Sigmoid colon (tissue), 4 donors: ENCODE measurements at regions not wholly inside any gene's neighbourhood (a gene's known extent, or its start where the extent isn't known, plus 50 kb on each side); places are given as distances from the start of the nearest gene placed in this dataset.

Experiments
- CTCF ChIP-seq, 4 experiments: fragments of 450-650 bp in 3 of 4; fragments of 200-600 bp in 1 of 4; IDR thresholded peaks; one replicate each; pipeline ENCODE4 v1.5.1; 2016 to 2019; ENCODE audit warnings: antibody characterized with exemption in 4 of 4, mild to moderate bottlenecking in 3 of 4, moderate library complexity in 2 of 4
- EP300 ChIP-seq, 4 donors: sonication (generic); formaldehyde crosslinking; IDR thresholded peaks; one replicate each; pipeline ENCODE4 v1.6.1; 2017; ENCODE audit warnings: antibody characterized with exemption in 4 of 4
- POLR2A ChIP-seq, 2 donors: fragments of 450-650 bp; IDR thresholded peaks; one replicate each; pipeline ENCODE4 v1.6.1; 2016; ENCODE audit warnings: antibody characterized with exemption in 2 of 2, mild to moderate bottlenecking in 2 of 2, moderate library complexity in 2 of 2
- POLR2AphosphoS5 ChIP-seq, 4 donors: sonication (generic); formaldehyde crosslinking; IDR thresholded peaks; one replicate each; pipeline ENCODE4 v1.6.1; 2017; ENCODE audit warnings: antibody characterized with exemption in 4 of 4

GRCh38 chr6:99867026-99867425 is 127.0 kb downstream of the MCHR2 start:
- TF ChIP-seq EP300 (IDR thresholded peaks at IDR 0.05) (no peak), CTCF (IDR thresholded peaks at IDR 0.05) (no peak), POLR2AphosphoS5 (IDR thresholded peaks at IDR 0.05) (no peak), POLR2A (IDR thresholded peaks at IDR 0.05) (no peak)
